Small intestine (tissue), 7 donors: ENCODE measurements at regions not wholly inside any gene's neighbourhood (a gene's known extent, or its start where the extent isn't known, plus 50 kb on each side); places are given as distances from the start of the nearest gene placed in this dataset.

Experiments
- DNase-seq, 2 donors: peaks; one replicate each; pipeline versions ENCODE4 v3.0.0 to v3.0.0-alpha.2; 2013
- FAIRE-seq: peaks from 2 replicates; lab custom pipeline; 2012; peaks lifted over from hg19 to GRCh38; lab: Jason Lieb, UNC
- H3K27ac ChIP-seq, 3 donors: one replicate each; pipeline ENCODE4 v1.5.1; 2013; ENCODE audit warnings: low read length in 2 of 3, mild to moderate bottlenecking in 2 of 3, control low read depth in 1 of 3, inconsistent platforms in 1 of 3, low read depth in 1 of 3, moderate library complexity in 1 of 3
- H3K27me3 ChIP-seq, 3 donors: one replicate each; pipeline ENCODE4 v1.6.1; 2013; ENCODE audit warnings: low read length in 3 of 3, inconsistent platforms in 1 of 3; ENCODE audit not compliant: control insufficient read depth in 3 of 3, insufficient read depth in 3 of 3
- H3K36me3 ChIP-seq, 3 donors: one replicate each; pipeline ENCODE4 v1.6.1; 2013; ENCODE audit warnings: low read length in 3 of 3, inconsistent platforms in 1 of 3, low read depth in 1 of 3, mild to moderate bottlenecking in 1 of 3, moderate library complexity in 1 of 3; ENCODE audit not compliant: control insufficient read depth in 3 of 3, insufficient read depth in 2 of 3
- H3K4me1 ChIP-seq, 3 donors: one replicate each; pipeline ENCODE4 v1.6.1; 2013; ENCODE audit warnings: low read length in 2 of 3, inconsistent platforms in 1 of 3, low read depth in 1 of 3, mild to moderate bottlenecking in 1 of 3, moderate library complexity in 1 of 3; ENCODE audit not compliant: control insufficient read depth in 3 of 3, insufficient read depth in 2 of 3
- H3K4me3 ChIP-seq, 3 donors: one replicate each; pipeline ENCODE4 v1.5.1; 2013; ENCODE audit warnings: low read length in 3 of 3, control low read depth in 1 of 3, inconsistent platforms in 1 of 3, low read depth in 1 of 3, mild to moderate bottlenecking in 1 of 3, moderate library complexity in 1 of 3
- H3K9me3 ChIP-seq, 2 donors: one replicate each; pipeline ENCODE4 v1.6.1; 2013; ENCODE audit warnings: low read depth in 1 of 2, low read length in 1 of 2; ENCODE audit not compliant: control insufficient read depth in 2 of 2, insufficient read depth in 1 of 2
- WGBS, 3 donors: extraction: QIAGEN DNeasy Blood & Tissue Kit; methylation state at CpG; one replicate each; pipeline ENCODE4 v1.1.7; 2013; 5-methylcytosine and 5-hydroxymethylcytosine counted together
- donor health status: healthy with polysubstance abuse.
- donor health status: control.
- donor health status: control.
- donor health status: Bipolar disorder and iron deficiency.
- donor health status: healthy.

DNA sequence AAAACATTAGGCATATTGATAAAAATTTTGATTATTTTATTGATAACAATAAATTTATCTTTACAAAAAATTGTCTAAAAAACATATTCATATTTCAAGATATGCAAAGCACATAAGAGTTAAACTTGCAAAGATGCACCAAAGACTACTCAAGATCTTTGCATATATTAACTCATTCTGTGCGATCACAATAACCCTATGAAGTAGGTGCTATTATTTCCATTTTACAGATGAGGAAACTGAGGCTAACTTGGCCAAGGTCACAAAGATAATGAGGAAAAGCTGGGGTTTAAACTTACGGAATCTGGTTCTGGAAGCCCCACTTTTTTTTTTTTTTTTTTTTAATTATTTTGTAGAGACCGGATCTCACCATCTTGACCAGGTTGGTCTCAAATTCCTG is 94.4 kb upstream of the SERTAD2 start:
- DNase-seq (no peak), FAIRE-seq (no peak)
- Histone ChIP-seq H3K4me3 (no peak overlapping the region), H3K27me3 (no peaks in the 10 kb centered on the region), H3K9me3 (no peaks in the 10 kb centered on the region), H3K27ac (peak overlapping the region in 1 of 3 donors; percentile 61), H3K4me1 (peaks cover 0 to 8% (median 2%) of the 10 kb centered on the region in 3 donors), H3K36me3 (no peaks in the 10 kb centered on the region)
- 98 to 99% (median 98%) methylated on average over 3 of the region's 3 CpGs for WGBS, 3 donors

GRCh38 chr2:64748561-64748960 is 94.8 kb upstream of the SERTAD2 start:
- Histone ChIP-seq H3K27ac (peak overlapping the region in 2 of 3 donors; percentile 20 to 61), H3K4me3 (no peak overlapping the region), H3K9me3 (no peaks in the 10 kb centered on the region), H3K27me3 (no peaks in the 10 kb centered on the region), H3K36me3 (no peaks in the 10 kb centered on the region), H3K4me1 (peaks cover 0 to 8% (median 2%) of the 10 kb centered on the region in 3 donors)
- DNase-seq (no peak), FAIRE-seq (no peak)
- WGBS, 3 donors, result 48 to 60% (median 54%) methylated on average over 2 of the region's 2 CpGs

DNA sequence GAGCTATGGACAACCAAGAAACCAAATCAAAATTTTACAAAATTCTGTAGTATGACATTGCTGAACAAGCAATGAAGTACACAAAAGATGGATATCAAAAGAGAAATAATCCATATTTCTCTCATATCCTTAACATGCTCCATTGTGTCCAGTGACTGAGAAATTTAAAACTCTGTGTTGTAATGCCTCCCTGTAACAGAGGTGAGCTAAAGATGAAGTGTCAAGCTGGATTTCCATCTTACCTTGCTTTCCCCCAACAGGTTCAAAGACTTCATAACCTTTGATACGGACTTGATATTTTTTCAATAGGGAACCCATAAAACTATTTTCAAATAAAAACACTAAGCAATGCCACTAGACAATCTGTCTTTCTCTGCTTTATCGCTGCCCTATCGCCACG is 95.7 kb upstream of the SERTAD2 start:
- Histone ChIP-seq H3K4me1 (peaks cover 0 to 8% (median 2%) of the 10 kb centered on the region in 3 donors), H3K36me3 (no peaks in the 10 kb centered on the region), H3K27ac (peak overlapping the region in 1 of 3 donors; percentile 47), H3K9me3 (no peaks in the 10 kb centered on the region), H3K4me3 (peak overlapping the region in 2 of 3 donors; percentile 66 to 93), H3K27me3 (no peaks in the 10 kb centered on the region)
- FAIRE-seq (no peak), DNase-seq (no peak)
- 25 to 34% (median 26%) methylated on average over 4 of the region's 4 CpGs for WGBS, 3 donors

GRCh38 chr2:64750001-64750816 is 96.5 kb upstream of the SERTAD2 start:
- WGBS, 3 donors, result 0 to 1% (median 0%) methylated on average over 33 to 38 of the region's 38 CpGs

GRCh38 chr2:64750817-64751285 is 97.1 kb upstream of the SERTAD2 start:
- H3K4me3 ChIP-seq, result peak overlapping the region; percentile 66 to 93 (median 67)
- FAIRE-seq, result no peak
- WGBS, 3 donors, result 0% methylated on average over 34 to 43 of the region's 43 CpGs
- H3K4me1 ChIP-seq, result peaks cover 0 to 8% (median 2%) of the 10 kb centered on the region in 3 donors
- no peaks in the 10 kb centered on the region for H3K27me3 ChIP-seq
- DNase-seq, result peak; percentile 99 to 100
- H3K27ac ChIP-seq, result peak overlapping the region; percentile 97 to 98 (median 97)
- no peaks in the 10 kb centered on the region for H3K36me3 ChIP-seq
- H3K9me3 ChIP-seq, result no peaks in the 10 kb centered on the region

More at GRCh38 chr2:64750001-64750816, 96.5 kb upstream of the SERTAD2 start:
- Histone ChIP-seq H3K36me3 (no peaks in the 10 kb centered on the region), H3K9me3 (no peaks in the 10 kb centered on the region), H3K4me1 (peaks cover 0 to 8% (median 2%) of the 10 kb centered on the region in 3 donors), H3K4me3 (peak overlapping the region; percentile 66 to 93 (median 67)), H3K27ac (peak overlapping the region; percentile 95 to 98 (median 97)), H3K27me3 (no peaks in the 10 kb centered on the region)
- DNase-seq (peak; percentile 27 to 49), FAIRE-seq (no peak)

DNA sequence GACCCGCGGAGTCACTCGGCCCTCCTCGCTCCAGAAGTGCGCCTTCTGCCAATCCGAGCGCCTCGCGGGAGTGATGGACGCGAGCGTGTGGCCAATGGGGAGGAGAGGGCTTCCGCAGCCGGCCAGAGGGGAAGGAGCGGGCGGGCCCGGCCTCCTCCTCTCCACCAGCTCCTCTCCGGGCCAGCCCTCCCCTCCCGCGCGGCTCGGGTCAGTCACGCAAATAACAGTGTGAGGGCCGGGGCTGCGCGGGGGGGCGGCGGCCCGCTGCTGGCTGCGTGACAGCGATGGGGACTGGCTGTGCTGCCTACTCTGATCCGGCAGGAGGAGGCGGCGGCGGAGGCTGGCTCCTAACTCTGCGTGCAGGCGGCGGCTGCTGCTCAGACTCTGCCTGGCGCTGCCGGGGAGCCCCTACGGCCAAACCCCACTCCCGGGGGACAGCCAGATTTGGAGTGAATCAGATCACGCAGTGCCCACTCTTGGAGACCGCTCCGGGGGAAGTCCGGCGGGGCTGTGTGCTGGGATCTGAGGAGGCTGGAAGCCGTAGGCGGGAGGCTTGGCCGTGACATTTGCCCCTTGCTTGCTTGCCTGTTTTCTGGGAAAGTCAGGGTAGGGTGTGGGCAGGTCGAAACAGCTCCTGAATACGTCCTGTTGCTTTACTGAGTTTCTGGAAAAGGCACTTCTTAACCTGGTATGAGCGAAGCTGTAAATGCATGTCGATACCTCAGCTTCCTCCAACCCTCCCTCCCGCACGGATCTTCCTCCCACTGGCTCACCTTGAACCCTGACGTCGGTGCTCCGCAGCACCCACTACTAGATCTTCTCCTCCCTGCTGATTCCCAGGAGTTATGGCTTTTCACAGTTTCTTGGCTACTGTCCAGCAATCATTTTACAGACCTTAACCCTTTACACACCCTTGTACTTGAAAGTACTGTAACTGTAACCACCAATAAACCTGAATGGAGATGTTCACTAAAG is 97.9 kb upstream of the SERTAD2 start:
- no peaks in the 10 kb centered on the region for H3K9me3 ChIP-seq
- H3K27me3 ChIP-seq, result no peaks in the 10 kb centered on the region
- H3K4me1 ChIP-seq, result peaks cover 0 to 8% (median 2%) of the 10 kb centered on the region in 3 donors
- H3K27ac ChIP-seq, result peak overlapping the region; percentile 97 to 99 (median 97)
- FAIRE-seq (no peak), DNase-seq (peak; percentile 83 to 99)
- no peaks in the 10 kb centered on the region for H3K36me3 ChIP-seq
- 0 to 1% (median 0%) methylated on average over 38 to 59 of the region's 59 CpGs for WGBS, 3 donors
- peak overlapping the region; percentile 61 to 88 (median 83) for H3K4me3 ChIP-seq

DNA sequence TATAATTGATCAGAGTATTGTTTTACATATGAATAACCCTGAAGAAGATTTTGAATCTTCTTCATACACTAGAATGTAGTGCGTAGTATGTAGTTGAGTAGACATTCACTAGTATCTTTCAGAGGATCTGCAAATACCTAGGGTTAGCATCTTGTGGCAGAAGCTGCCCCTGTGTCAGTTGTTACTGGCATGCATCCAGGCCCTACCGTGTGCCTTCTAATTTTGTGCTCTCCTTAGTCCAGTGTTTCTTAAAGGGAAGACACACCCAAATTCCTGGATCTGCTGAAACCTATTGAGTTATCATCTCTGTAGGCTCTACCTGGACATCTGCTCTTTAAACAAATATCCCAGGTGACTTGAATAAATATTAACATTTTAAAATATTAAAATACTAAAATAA is 99.7 kb upstream of the SERTAD2 start:
- 55 to 59% (median 57%) methylated on average over 2 of the region's 2 CpGs for WGBS, 3 donors
- FAIRE-seq, result no peak

DNA sequence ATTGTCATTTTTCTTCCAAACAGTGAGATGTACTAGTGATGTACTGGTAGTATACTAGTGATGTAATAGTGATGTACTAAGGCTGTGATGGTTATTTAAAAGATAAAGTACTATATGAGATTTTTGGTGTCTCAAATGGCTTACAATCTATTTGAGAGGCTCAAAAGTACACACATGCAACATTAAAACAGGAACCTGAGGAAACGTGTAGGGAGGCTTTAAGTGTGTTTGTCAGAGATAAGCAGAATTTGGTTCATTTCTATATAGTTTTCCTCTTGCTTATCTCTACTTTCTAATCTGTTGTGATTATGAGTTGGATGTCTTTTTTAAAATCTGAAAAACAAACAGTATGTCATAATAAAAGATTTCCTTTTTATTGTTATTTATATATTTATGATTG is 100.9 kb upstream of the SERTAD2 start:
- H3K4me3 ChIP-seq, result no peak overlapping the region
- DNase-seq (no peak), FAIRE-seq (no peak)
- H3K27ac ChIP-seq, result no peak overlapping the region
- H3K9me3 ChIP-seq, result no peaks in the 10 kb centered on the region
- 44 to 74% (median 67%) methylated on average over 1 of the region's 1 CpG for WGBS, 3 donors
- H3K27me3 ChIP-seq, result no peaks in the 10 kb centered on the region
- peaks cover 0 to 7% (median 0%) of the 10 kb centered on the region in 3 donors for H3K4me1 ChIP-seq
- H3K36me3 ChIP-seq, result no peaks in the 10 kb centered on the region

More for the DNA sequence above, 99.7 kb upstream of the SERTAD2 start:
- no peak for DNase-seq
- Histone ChIP-seq H3K4me3 (no peak overlapping the region), H3K4me1 (peaks cover 0 to 8% (median 2%) of the 10 kb centered on the region in 3 donors), H3K9me3 (no peaks in the 10 kb centered on the region), H3K36me3 (no peaks in the 10 kb centered on the region), H3K27ac (no peak overlapping the region), H3K27me3 (no peaks in the 10 kb centered on the region)
